ENCODE measurements at regions not wholly inside any gene's neighbourhood (a gene's known extent, or its start where the extent isn't known, plus 50 kb on each side); places are given as distances from the start of the nearest gene placed in this dataset.

DNA sequence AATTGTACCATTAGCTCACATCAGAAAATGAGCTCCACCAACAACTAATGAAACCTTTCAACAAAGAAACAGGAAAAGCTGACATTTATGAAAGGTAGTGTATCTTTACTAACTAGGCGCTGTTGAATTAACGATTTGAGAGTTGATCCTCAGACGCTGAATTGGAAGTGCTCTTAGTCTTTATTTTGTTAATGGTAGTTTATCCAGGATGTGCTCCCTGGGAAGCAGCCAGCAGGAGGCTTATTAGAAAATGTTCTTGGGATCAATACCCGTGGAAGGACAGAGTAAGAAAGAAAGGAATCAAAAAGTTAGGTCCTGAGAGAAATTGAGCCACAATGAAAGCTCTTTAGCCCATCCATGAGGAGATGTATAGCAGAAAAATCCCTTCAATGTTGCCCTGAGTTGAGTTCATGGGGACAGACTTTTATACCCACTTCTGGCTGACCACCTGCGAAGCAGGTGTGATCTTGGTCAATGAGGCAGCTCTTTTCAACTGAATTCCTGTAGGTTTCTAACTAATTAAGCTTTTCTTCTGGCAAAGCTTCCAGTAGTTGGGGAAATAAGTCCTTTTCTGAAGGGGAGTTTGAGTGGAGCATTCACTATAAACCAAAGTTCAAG is 492.6 kb upstream of the REG3G start:
- TF ChIP-seq CTCF (conservative IDR thresholded peaks at IDR 0.05; ENCODE audit: low read depth, low read length) (no peak), EZH2 (IDR thresholded peaks at IDR 0.05; ENCODE audit: borderline replicate concordance, low read depth, low read length, poor library complexity, severe bottlenecking) (no peak)

Data from A673 (cell line).